HG03175 (cell line): ENCODE measurements at regions not wholly inside any gene's neighbourhood (a gene's known extent, or its start where the extent isn't known, plus 50 kb on each side); places are given as distances from the start of the nearest gene placed in this dataset.

Experiments
- ATAC-seq: cut with Tn5 transposase; IDR thresholded peaks from one replicate; pipeline ENCODE4 v1.9.1; 2021; ENCODE audit warnings: mild to moderate bottlenecking, moderate library complexity; ENCODE audit not compliant: unreplicated experiment

DNA sequence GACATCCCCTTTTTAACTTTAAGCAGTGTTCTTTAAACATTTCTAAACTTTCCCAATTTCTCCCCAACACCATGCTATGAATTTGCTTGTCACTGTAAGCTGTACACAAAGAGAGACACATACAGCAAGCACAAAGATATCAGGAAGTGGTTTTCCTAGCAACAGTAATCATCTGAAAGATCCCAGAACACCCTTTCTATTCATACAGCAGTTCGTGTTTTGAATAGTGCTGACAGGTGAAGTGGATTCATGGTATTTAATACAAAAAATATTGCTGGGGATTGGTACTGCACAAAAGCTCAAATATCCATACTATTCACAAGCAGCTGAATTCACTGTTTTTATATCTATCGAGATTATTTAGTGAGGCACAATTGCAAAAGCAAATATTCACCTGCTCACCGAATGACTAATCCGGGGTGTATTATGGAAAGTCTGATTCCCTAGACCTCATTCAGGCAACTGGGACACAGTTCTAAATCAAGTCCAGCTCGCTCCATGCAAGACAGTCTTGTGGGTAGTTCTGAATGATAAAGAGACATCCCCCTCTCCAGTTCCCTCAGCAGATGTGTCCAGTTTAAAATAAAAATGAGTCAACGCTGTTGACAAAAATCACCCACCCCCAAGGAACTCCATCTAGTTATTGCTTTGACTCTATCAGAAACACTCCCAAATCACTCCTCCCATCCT is 107.1 kb upstream of the TSHZ2 start:
- no peak for ATAC-seq

DNA sequence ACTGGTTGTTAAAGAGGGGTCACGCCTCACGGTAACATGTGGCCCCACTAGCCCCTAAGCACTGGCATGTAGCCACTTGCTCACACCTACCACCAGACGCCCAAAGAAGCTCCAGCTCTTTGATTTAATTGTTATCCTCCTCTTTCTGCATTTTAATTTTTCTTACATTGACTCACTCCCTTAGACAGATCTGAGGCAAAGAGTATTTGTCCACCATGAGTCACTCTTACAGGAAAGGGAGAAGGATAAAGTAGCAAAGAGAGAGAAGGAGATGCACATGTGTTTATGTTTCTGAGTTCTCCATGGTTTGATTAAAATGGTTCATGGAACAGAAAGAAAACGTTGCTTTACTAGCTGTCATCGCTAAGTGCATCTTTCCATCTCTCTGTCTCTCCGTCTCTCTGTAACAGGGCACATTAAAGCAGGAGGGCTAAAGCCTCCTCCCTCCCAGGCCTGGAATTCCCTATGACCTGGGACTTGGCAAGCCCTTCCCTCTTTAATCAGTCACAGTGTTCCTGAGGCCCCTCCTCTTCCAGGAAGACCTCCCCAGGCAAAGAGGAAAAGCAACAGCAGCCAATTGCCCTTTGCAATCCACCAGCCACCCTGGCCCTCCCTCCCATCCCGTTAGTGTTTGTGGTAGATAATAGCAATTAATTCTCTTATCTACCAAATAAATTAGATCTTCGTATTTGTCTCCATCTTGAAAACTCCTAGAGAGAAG is 112.8 kb upstream of the TSHZ2 start:
- ATAC-seq: no peak

DNA sequence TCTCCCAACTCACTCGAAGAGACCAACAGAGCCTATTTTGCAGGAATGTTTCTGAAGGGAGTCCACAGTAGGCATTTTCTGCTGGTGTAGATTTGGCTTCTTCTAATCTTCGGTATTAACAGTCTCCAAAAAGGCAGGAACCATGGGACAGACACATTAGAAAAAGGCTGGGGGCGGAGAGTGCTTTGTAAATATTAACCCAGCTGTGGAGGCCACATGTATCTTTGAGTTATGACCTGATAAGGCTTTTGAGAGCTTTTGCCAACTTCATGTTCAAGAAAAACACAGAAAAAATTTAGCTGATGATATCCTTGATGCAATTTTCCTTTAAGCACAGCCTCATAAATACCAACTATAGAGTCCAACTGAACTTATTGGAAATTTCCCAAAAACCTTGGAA is 119.4 kb upstream of the TSHZ2 start:
- ATAC-seq: no peak

DNA sequence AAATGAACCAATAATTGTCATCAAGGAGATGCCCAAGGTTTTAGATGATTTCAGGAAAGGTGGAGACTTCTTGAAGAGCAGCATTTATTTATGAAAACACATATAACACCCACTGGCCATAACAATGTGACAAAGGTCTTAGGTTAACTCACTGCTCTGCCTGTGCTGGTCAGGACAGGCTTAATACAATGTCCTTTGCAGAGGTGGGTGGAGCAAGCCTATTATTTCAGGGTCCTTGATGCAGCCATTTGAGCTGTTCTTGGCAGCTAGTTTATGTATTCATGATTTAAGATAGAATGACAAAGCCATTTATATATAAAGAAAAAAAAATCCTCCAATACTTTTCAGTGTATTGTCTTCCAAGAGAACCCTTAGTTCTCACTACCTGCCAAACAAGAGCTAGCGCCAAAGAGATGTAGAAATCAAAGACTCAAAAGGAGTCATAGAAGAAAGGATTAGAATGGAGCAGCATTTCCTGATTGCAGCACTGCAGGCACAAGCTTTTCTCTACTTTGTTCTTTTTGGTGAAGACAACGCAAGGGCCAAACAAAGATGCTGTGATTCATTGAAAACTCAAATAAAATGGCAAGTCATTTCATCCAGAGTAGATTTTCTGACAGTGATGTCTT is 124.3 kb upstream of the TSHZ2 start:
- ATAC-seq: no peak

DNA sequence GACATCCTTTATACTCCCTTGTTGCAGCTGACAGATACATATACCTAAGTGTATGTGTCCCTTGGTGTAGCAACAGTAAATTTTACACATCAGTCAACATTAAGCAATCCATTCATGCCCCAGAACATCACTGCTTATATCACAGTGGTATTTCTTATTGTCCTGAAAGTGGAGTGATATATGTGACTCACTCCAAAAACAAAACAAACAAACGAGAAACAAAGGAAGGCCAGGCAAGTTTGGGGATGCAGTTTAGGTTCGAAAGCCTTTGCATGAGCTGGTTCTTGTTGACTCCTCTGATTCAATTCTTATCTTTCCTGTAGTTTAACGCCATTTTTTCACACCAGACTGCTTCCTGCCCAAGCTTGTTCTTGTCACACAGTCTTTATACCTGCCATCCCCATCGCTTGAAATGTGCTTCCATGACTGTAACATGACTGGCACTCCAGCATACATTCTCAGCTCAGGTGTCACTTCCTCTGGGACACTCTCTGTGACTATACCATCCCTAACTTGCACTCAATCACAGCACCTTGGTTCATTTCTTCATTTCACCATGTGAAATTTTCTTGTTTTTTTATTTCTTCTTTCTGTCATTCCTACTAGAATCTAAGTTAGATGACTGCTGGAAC is 125.0 kb upstream of the TSHZ2 start:
- no peak for ATAC-seq

DNA sequence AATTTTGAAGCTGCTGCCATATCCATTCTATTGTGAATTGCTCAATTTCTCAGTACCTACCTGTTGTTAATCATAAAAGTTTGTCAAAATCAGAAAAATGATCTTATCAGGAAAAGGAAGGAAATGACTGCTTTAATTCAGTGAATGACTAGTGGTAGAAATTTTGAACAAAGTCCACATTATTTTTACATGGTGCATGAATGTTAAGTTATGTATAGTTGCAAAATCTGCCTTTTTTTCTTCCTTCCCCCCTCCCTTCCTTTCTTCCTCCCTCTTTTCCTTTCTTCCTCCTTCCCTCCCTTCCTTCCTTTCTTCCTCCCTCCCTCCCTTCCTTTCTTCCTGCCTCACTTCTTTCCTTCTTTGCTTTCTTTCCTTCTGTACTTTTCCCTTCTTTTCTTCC is 127.1 kb upstream of the TSHZ2 start:
- ATAC-seq: no peak

DNA sequence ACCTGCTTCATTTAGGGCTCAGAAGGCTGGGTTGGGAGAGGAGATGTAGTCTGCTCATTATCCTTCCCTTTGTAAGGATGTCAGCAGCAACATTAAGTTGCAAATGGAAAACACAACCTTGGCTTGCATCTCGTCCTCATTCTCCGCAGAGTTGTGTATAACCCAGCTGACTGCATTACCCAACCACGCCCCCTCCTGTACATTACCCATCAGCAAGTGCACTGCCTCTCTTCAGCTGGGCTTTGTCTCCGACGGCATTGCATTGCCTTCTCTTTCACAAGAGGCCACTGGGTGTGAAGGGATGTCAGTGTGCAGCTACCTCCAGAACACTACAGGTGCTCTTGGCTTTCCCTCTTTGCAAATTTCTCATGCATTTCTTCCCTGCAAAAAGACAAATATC is 128.7 kb upstream of the TSHZ2 start:
- ATAC-seq: no peak

DNA sequence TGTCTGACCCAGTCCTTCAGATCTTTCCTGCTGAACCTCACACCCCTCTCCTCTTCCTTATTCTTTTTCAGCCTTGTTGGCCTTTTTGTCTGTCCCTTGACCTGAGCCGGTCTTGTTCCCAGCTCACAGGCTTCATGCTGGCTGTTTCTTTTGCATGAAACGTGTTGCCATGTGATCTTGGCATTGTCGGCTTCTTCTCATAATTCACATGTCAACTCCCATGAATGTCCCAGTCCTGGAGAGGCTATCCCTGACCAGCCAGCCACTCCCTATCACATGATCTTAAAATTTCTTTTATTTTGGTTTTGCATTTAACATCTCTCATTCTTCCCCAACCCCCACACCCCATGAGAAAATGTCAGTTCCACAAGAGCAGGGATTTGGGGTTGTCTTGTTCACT is 131.2 kb upstream of the TSHZ2 start:
- no peak for ATAC-seq

DNA sequence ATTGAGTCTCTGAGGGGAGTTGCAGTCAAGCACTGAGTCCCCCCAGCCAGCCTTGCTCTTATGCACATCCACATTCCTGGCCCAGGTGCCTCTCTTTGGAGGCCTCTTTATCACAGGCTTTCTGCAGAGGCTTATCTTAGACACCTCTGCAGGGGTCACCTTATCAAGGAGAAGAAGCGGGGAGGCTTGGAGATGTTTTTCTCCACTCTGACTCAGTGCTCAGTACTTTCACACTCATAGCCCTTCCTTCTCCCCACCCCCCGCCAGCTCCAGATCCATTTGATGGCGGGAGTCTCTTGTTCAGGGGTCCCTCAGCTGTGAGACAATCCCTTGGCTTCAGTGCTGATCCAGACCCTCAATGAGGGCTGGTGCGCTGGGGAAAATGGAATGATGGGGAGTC is 132.1 kb upstream of the TSHZ2 start:
- ATAC-seq: no peak

DNA sequence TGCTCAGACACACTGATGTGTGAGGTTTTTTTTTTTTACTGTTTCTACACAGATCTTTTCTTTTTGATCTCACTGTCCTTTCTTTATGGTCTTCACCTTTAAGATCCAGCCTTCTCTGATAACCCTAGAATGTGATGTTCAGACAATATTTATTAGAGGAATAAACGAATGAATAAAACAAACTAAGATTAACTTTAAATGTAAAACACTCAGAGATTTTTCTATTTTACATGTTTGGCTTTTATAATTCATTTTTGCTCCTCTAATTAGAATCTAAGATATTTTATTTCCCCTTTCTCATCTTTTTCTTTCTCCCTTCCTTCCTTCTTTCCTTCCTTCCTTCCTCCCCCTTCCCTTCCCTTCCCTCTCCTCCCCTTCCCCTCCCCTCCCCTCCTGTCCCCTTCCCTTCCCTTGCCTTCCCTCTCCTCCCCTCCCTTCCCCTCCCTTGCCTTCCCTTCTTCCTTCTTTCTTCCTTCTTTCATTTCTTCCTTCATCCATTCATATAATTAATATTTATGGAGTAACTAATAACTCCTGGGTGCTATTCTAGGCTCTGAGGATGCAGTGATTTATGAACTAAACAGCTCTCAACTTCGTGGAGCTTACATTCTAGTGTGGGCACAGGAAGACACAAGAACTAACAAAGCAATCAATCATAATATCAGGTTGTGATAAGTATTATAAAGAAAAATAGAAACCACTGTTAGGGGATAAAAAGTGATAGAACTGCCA is 133.5 kb upstream of the TSHZ2 start:
- ATAC-seq: no peak

DNA sequence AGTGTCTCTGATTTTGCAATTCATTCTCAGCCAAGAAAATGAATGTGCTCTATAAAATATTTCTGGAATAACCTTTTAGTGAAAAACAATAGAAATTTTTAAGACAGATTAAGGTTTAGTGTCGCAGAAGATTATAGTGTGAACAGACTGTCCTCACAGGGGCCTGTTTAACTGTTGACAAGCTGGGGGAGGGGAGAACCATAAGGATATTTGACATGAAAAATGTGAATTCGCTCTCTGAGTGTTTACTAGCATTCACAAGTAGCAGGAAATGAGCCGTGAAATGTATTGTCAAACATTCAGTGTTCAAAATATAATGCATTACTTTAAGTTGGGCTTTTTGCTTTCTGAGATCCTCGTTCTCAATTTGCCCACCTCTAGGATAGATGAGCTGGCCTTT is 134.8 kb upstream of the TSHZ2 start:
- no peak for ATAC-seq

DNA sequence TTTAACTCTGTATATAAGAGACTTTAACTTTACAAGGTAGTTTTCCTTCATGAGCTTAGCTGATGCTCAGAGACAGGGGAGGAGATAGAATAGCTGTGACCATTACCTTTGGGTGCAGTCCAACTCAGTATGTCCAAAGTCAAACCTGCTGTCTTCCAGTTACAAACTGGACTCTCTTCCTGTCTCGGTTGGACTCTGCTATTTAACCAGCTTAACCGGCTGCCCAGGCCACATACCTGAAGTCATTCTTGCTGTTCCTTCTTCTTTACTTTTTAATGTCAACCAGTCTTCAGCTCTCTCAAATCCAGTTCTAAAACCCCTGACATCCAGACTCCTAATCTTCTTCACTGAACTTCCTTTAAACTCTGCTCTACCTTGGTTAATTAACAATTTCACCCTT is 138.3 kb upstream of the TSHZ2 start:
- no peak for ATAC-seq

DNA sequence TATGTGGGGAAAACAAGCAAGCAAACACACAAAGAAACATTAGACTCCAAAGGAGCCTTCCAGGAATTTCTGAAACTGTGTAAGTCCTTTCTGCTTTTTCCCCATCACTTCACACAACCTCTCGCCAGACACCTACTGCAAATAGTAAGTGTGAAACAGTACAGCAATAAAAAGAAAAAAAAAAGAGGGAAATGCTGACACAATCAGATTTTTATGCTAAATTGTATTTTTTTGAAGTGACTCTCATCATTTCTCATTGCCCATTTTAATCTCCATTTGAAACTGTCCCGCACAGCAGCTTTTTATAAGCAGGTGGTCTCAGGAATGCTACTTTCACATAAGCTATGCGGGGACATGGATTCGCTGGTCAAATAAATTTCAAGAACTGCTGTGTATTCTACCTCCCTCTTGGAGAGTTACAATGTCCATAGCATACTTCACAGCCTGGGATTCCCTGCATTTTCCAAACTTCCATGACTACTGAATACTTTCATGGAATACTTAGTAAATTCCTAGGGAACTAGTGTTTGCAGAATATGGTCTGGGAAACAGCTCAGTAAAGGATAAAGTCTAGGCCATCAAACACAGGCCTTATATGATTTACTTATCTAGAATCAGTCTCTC is 139.9 kb upstream of the TSHZ2 start:
- no peak for ATAC-seq

DNA sequence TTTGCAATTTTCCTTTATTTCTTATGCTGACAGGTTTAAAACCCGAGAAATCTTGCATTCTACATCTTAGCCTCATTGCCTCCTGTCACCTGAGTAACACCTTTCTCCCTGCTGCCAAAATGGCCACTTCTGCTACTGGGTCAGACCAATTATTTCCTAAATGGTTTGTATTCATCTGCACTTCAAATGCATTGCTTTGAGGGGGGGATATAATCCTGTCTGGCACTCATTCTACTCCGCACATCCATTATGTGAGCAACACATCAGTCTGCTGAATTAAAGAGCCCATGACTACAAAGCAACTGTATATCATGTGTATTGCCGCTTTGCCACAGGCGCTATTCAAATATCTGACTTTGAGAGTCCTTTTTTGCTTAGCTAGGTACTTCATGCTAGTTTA is 141.6 kb upstream of the TSHZ2 start:
- no peak for ATAC-seq

DNA sequence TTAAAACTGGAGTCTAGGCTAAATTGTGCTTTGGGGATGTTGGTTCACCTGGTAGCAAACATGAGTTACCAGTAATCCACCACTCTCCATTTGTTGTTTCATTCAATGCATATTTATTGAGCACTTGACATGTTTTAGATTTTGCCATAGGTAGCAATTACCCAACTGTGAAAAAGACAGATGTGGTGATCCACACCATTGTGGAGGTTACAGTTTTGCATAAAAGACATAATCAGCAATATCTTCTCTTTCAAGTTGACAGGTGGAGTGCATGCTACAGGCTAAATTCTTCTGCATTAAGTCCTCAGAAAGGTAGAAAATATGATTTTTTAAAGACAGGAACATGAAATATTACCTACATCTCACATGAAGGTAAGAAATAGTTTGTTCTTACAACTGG is 143.0 kb upstream of the TSHZ2 start:
- no peak for ATAC-seq

DNA sequence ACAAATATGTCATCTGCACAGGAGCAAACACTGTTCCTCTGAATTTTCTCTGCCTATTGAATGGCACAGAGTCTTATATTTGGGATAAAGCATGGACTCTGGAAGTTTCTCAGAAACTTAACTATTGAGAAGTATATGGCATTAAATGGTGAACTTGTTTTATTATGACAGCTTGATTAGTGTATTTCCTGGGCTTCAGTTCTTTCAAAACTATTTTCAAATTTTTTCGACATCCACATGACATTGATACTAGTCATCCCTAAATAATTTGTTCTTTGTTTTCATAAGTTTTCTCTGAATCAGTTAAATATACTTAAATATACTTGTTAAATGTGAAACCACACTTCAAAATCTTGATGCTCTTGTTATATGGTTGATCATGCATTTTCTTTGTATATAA is 144.0 kb upstream of the TSHZ2 start:
- ATAC-seq: no peak

DNA sequence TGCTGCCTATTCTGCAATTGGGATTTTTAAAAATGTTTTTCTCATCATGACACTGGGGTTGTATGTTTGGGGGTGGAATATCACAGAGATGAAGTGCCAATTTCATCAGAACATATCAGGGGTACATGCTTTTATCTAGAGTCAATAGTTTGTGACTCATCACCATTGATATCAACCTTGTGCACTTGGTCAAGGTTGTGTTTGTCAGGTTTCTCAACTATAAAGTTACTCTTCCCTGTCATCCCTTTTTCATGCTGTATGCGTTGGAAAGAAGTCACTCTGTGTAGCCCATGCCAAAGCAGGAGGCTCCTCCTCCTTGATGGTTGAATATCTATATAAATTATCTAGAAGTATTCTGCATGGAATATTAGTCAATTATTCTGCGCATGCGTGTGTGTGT is 145.4 kb upstream of the TSHZ2 start:
- no peak for ATAC-seq

DNA sequence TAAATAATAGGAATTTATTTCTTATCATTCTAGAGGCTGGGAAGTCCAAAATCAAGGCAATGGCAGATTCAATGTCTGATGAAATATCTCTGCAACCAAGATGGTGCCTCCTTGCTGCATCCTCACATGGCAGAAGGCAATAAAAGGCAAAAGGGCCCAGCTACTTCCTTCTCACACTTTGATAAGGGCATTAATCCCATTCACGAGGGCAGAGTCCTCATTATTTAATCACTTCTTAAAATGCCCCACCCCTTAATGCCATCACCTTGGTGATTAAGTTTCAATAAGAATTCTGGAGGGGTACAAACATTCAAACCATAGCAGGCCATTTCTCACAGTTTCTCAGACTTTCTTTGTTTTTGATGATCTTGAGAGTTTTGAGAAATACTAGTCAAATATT is 145.8 kb upstream of the TSHZ2 start:
- ATAC-seq: no peak

DNA sequence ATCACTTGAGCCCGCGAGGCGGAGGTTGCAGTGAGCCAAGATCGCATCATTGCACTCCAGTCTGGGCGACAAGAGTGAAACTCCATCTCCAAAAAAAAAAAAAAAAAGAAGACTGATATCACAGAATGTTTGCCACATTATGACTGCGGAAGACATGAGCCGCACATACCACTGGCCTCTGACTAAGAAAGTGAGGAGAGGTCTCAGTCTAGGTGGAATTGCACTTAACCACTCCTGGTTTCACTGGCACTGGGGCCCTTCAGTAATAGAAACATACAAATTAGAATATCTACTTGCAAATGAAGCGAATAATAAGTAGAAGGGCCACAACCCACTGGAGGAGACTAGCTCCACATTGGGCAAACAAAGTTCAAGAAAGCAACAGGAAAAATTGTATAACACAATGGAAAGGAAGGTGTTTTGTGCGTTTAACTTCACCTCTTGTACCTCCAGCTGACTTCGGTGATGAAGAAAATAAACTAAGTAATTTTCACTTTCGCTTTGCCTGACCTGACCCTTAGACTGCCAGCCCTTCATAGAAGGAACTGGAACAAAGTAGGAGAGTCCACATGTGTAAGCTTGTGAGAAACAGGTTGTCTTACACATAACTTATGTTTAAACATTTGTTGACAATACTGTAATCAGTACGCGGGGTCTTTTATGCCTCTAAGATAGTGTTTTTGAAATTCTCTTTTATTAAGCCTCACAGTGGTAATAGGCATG is 147.5 kb upstream of the TSHZ2 start:
- ATAC-seq: no peak

DNA sequence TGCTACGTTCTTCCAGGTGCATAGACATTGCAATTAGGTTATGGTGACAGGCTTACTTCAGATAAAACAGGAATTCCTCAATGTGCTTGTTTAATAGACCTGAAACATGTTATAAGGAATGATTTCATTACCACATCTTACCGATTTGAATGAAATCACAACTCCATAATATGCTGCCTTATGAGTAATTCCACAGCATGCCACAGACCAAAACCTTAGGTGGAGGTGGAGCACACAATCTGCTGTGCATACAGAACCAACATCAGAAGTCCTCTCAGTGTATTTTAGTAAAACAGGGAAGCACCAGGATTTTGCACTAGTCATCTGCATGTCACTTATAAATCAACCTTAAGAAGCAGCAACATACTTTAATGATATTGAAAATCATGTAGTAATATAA is 148.9 kb upstream of the TSHZ2 start:
- ATAC-seq: no peak
